ENCODE measurements at regions not wholly inside any gene's neighbourhood (a gene's known extent, or its start where the extent isn't known, plus 50 kb on each side); places are given as distances from the start of the nearest gene placed in this dataset.

DNA sequence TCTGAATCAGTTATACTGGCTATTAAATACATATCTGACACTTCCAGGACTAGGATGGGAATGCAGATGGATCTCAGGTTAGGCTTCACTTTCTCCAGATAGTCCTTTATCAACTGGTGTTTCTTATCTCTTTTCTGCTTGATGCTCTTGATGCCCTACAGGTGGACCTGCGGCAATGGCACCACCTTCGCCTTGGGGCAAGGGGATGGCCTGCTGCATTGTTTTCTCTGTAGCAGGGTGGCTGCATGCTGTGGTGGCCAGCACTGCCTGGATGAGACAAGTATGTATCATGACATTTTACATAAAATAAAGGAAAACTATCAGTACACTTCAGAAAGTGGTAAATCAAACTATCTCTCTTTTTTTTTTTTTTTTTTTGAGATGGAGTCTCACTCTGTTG is 217.7 kb upstream of the ZP4 start:
- DNase-seq (ENCODE audit: low read depth, low spot score), result no peak
- in situ Hi-C loops (cut with HindIII; ENCODE audit: low pct_unique_long_range_greater_than_20kb, low sequenced_read_pairs), result no loop called here

DNA sequence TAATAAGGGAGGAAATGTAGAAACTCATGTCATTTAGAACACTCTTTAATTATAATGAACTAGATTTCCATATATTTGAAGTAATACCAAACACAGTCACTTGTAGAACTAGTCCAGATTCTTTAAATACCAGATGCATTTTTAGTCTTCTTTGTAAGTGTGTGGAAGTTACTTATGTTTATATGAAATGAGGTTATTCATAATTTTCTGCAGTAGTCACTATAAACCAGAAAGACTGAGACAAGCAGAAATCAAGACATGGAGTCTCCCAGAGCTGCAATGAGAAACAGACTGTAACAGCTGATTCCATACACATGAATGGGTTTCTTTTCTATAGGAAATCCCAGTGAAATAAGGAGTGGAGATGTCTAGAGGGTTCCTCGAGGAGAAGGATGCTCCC is 216.6 kb upstream of the ZP4 start:
- DNase-seq (ENCODE audit: low read depth, low spot score), result no peak
- in situ Hi-C loops (cut with HindIII; ENCODE audit: low pct_unique_long_range_greater_than_20kb, low sequenced_read_pairs), result no loop called here

DNA sequence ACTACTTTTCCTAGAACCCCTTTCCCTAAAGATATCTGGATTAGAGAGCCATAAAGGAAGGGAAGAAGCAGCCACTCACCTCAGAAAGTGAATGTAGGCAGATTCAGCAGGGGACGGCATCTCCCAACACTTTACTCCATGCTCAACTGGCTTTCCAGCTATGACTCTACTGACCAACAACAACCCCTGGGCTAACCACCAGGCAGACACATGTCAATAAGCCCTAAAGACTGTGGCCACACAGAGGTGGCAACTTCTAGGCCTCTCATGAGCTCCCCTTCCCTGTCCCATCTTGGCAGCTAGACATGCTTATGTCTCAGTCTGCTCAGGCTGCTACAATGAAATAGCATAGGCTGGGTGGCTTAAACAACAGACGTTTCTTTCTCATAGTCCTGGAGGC is 214.0 kb upstream of the ZP4 start:
- no peak for DNase-seq (ENCODE audit: low read depth, low spot score)
- in situ Hi-C loops (cut with HindIII; ENCODE audit: low pct_unique_long_range_greater_than_20kb, low sequenced_read_pairs), result no loop called here

DNA sequence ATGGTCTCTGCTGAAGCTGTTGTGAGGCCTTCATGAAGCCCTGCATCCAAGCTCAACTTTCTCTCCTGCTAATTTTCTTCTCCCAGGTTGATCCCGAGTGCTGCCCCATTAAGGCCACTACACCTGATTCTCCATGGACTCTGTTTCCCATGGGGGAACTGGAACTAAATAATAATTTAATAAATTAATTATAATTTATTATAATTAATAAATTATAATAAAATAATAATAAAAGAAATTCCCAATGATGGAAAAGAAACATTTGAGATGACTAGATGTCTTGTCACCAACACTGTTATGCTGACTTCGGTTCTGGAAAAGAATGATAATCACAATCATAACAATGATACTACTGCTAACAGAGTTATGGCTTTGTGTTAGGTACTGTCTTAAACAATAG is 211.2 kb upstream of the ZP4 start:
- in situ Hi-C loops (cut with HindIII; ENCODE audit: low pct_unique_long_range_greater_than_20kb, low sequenced_read_pairs), result no loop called here
- DNase-seq (ENCODE audit: low read depth, low spot score), result no peak

DNA sequence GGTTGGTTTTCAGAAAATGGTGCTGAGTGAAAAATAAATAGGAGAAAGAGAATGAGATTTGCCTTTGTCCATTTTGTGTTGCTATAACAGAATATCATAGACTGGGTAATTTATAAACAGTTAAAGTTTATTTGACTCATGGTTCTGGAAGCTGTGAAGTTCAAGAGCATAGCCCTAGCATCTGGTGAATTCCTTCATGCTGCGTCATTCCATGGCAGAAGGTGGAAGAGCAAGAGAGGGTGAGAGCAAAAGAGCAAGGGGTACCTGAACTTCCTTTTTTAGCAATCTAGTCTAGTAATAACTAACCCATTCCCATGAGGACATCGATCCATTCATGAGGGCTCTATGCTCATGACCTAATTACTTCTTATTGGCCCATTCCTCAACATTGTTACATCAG is 209.1 kb upstream of the ZP4 start:
- in situ Hi-C loops (cut with HindIII; ENCODE audit: low pct_unique_long_range_greater_than_20kb, low sequenced_read_pairs), result no loop called here
- no peak for DNase-seq (ENCODE audit: low read depth, low spot score)

DNA sequence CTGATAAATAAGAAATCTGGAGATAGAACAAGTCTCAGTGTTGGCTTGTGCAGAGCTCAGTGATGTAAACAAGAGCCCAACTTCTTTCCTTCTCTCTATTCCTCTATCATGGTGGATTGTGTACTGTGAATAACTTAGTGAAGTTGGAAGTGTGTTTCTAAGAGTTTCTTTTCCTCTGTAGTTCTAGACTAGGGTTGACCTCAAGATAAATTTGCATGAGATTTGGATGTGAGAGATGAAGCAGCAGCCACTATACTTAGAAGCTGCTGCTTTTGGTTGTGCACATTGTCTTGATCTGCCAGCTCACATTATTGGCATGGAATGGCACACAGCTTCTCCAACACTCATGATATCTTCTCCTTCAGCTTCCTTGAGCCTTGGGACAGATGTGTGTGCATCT is 198.9 kb upstream of the ZP4 start:
- no peak for DNase-seq (ENCODE audit: low read depth, low spot score)
- in situ Hi-C loops (cut with HindIII; ENCODE audit: low pct_unique_long_range_greater_than_20kb, low sequenced_read_pairs), result no loop called here

DNA sequence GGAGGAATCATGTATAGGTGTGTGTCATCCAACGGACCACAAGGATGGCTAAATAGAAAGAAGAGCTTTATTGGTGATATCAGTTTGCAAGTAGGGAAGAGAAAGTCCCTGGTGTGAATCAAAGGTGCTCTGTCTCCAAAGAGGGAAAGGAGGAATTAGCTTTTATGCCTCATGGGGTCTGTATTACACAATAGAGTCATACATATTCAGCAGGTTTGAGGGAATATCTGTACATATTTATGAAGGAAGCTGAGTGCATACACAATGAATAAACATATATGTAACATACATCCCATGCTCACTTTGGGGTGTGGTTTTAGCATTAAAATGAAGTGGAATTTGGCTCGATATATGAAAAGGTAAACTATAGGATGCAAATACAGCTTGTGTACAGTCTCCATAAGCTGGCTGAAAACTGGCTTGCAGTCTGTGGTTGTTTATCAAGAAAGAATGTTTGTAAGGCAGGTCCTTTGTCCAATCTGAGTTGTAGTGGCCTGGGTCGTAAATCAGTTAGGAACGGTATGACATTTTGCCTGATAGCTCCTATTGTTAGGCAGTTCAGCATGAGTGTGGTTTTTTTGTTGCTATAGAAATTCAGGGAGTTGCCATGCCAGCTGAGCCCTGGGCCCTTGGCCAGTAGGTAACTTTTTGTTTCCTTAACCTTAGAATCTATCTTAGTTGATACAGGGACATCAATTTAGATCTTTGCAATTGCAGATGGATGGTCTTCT is 198.0 kb upstream of the ZP4 start:
- in situ Hi-C loops (cut with HindIII; ENCODE audit: low pct_unique_long_range_greater_than_20kb, low sequenced_read_pairs), result no loop called here
- no peak for DNase-seq (ENCODE audit: low read depth, low spot score)

DNA sequence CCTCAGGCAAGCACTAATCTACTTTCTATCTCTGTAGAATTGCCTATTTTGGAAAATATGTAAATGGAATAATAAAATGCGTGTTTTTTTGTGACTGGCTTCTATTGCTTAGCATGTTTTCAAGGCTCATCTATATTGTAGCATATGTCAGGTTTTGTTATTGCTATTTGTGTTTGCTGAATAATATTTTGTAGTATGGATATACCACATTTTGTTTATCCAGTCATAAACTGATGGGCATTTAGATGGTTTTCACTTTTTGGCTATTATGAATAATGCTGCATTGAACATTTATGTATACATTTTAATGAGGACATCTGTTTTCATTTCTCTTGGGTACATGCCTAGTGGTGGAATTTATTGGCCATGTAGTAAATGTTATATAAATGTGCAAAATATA is 183.3 kb upstream of the ZP4 start:
- in situ Hi-C loops (cut with HindIII; ENCODE audit: low pct_unique_long_range_greater_than_20kb, low sequenced_read_pairs), result no loop called here
- no peak for DNase-seq (ENCODE audit: low read depth, low spot score)

DNA sequence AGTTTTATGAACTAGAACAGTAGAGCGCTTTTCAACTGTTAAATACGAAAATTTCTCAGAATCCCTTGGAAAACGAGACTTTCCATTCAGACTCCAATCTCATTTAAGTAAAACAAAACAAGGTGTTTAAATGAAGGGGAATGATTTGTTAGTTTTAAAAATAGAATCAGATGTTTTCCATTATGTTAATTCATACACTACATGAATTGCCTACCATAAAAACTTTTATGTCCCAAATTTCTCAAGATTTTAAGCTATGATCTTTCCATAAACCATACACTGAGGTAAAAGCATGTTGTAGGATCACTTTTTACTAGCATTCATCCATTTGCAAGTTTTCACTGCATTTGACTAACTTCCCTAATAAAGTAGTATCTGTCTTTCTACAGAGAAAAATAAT is 180.3 kb upstream of the ZP4 start:
- in situ Hi-C loops (cut with HindIII; ENCODE audit: low pct_unique_long_range_greater_than_20kb, low sequenced_read_pairs), result no loop called here
- DNase-seq (ENCODE audit: low read depth, low spot score), result no peak

DNA sequence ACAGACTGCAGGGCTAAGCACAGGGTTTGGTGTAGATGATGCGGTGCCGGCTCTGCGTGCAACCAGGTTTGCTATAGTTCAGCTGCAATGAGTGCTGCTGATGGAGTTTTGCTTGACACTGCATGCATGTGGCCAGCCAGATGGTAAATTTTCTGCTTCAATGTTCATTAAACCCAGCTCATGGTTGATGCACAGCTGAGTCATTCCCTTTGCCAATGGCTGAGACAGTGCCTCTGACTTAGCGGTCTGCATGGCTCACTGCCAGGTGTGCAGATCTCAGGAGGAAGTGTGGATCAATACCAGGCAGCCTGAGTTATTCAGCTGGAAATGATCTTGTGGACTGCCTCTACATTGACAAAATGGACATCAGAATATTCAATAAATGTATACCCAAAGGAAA is 172.7 kb upstream of the ZP4 start:
- DNase-seq (ENCODE audit: low read depth, low spot score), result no peak
- in situ Hi-C loops (cut with HindIII; ENCODE audit: low pct_unique_long_range_greater_than_20kb, low sequenced_read_pairs), result no loop called here

DNA sequence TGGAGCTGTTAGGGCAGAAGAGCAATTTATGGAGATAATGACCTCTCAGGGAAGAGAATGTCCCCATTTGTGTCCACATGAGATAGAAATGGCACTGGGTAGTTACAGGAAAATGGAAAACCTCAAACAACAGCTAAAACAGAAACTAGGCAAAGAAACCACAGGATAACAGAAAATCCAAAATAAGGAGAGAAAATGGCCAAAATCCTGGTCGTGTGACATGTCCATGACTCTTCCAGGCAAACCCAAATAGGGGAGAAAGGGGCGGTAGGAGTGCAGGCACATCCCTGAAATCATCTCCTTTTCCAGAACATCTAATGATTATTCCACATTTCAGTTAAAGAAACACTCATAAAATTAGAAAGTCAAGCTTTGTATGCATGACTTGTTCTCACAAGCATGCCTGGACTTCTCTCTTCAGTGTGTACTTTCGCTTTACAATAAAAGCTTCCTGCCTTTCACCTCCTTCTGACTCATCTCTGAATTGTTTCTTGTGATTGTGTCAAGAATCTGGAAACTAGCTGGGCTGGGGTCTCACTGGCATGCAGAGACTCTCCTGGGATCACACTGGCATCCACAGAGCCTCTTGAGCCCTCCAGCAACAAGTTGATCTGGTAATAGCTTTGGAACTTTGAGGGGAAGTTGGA is 171.4 kb upstream of the ZP4 start:
- in situ Hi-C loops (cut with HindIII; ENCODE audit: low pct_unique_long_range_greater_than_20kb, low sequenced_read_pairs), result no loop called here
- DNase-seq (ENCODE audit: low read depth, low spot score), result no peak

DNA sequence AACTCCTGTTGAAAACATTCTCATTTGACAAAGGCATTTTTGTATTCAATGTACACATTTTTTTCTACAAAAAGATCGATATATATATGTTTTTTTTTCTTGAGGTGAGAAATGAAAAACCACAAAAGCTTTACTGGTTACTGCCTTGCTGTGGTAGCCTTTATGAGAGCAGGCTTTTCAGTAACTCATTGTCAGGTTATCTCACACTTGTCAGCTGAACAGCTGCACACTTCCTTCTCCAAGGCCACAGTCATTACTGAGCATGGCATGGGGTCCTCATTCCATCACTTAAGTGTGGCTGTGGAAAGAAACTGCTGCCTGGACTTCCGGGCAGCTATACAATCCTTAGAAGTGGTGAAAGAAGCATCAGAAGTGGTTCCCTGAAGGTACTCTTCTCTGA is 169.3 kb upstream of the ZP4 start:
- no peak for DNase-seq (ENCODE audit: low read depth, low spot score)
- in situ Hi-C loops (cut with HindIII; ENCODE audit: low pct_unique_long_range_greater_than_20kb, low sequenced_read_pairs), result no loop called here

DNA sequence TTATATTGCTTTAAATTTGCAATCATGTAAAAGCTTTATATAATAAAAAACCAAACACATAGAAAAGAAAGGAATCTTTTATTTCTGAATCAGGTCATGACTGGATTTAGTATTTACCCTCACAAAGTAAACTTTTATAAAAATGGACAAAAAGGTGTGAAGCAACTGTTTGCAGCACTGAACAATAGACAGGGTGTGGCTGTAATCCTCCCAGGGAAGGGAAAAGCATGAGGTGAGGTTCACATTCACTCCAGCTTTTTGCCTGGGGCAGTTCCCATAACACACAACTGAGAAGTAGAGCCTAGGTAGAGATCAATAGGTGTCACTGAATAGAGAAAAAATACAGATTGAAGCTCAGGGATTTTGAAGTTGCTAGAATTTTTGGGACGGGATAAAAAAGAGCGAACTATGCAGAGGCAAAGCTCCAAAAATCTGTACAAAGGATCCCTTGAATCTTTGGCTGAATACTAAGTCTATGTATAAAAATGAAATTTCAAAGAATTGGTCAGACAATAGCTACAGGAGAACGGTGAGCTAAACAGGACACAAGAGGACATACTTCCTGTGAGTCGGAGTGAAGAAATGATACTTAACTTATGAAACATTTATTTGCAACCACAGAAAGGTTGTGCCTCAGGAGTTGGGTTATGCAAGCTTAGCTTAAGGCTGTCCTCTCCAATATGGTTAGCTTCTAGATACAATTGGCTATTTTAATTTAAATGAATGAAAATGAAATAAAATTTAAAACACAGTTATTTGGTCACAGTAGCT is 162.0 kb upstream of the ZP4 start:
- DNase-seq (ENCODE audit: low read depth, low spot score), result no peak
- in situ Hi-C loops (cut with HindIII; ENCODE audit: low pct_unique_long_range_greater_than_20kb, low sequenced_read_pairs), result no loop called here

DNA sequence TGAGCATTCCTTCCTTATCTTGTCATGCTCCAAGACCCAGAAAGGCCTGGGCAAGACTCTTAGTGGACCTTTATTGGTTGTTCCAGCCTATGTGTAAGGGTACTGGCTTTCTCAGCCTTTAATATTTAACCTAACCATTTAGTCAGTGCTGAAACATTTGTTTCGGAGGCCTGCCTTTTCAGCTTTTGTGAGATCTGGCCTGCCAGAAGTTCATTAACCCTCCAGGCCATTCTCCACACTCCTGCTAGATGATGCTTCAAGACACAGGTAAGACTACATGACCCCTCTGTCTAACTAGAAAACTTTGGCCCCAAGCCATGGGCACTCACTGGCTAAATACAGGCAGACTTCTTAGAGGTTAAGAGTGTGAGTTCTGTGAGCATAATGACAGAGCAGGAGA is 138.4 kb upstream of the ZP4 start:
- in situ Hi-C loops (cut with HindIII; ENCODE audit: low pct_unique_long_range_greater_than_20kb, low sequenced_read_pairs), result no loop called here
- no peak for DNase-seq (ENCODE audit: low read depth, low spot score)

DNA sequence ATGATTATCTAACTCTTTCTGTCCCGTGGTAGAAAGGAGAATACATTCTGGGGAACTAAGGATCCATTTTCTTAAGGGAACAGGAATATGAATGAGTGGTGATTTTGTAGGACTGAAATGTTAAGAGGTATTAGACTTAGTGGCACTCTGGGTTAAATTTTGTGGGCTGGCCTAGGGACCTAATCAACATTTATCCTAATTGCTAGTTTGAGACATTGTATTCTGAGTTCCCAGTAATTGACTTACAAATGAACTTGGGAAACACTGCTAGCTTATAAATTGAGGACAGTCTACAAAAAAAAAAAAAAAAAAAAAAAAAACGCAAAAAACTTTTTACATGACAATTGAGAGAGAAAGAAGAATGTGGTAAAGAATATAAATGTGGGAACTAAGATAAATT is 136.6 kb upstream of the ZP4 start:
- in situ Hi-C loops (cut with HindIII; ENCODE audit: low pct_unique_long_range_greater_than_20kb, low sequenced_read_pairs), result no loop called here
- no peak for DNase-seq (ENCODE audit: low read depth, low spot score)

DNA sequence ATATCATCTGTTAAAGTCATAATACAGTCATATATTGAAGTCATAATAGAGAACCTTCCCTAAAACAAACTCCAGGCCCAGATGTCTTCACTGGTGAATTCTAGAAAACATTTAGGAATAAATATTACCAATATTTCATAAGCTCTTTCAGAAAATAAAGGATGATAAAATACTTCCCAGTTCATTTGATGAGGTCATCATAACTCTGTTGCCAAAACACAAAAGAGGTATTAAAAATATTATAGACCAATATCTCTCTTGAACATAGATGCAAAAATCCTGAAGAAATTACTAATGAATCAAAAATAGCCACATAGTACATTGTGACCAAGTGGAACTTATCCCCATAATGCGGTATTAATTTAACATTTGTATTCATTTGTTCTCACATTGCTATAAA is 132.4 kb upstream of the ZP4 start:
- in situ Hi-C loops (cut with HindIII; ENCODE audit: low pct_unique_long_range_greater_than_20kb, low sequenced_read_pairs), result no loop called here
- no peak for DNase-seq (ENCODE audit: low read depth, low spot score)

DNA sequence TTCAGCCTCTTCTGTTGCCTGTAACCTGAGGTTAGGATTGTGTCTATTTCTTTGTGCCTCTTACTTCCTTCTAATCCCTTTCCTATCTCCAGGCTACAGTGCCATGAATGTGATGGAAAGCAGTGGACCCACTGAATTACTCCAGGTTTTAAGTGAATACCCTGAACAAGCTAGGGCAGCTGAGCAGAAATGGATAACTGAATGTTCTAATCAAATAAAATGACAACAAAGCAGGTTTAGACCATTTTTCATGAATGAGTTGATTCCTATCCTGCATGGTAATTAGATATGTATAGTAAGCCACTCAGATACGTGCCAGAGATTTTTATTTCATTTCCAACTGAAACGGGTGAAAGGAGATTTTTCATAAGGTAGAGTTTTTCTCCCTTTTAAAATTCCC is 127.5 kb upstream of the ZP4 start:
- DNase-seq (ENCODE audit: low read depth, low spot score), result no peak
- in situ Hi-C loops (cut with HindIII; ENCODE audit: low pct_unique_long_range_greater_than_20kb, low sequenced_read_pairs), result no loop called here

DNA sequence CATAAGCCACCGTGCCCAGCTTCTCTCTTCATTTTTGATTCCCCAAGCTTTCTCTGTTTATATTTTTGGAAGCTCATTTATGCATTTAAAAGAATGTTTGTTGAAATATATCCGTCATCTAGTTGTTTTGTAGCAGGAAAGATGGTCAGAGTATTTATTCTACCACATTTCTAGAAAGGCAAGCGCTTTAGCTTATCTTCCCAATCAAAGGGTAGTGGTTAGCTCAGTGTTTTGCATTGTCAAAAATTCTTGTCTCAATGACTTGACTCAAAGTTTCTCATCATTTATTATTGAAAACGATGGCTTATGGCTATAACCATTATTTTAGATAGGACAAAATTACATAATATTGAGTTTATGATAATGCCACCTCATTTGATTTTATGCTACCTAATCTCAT is 116.1 kb upstream of the ZP4 start:
- no peak for DNase-seq (ENCODE audit: low read depth, low spot score)
- in situ Hi-C loops (cut with HindIII; ENCODE audit: low pct_unique_long_range_greater_than_20kb, low sequenced_read_pairs), result no loop called here

DNA sequence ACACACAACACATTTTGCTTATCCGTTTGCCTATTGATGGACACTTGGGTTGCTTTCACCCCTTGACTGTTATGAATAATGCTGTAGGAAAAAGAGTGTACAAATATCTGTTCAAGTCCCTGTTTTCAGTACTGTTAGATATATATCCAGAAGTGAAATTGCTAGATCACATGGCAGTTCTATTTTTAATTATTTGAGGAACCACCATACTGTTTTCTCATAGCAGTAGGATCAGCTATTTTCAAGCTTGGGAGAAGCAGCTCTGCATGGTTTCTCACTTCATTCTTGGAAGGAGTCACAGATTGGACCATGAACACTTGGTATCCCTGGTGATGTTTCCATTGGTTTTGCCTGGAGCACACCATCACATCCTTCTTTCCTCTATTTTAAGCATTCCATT is 114.4 kb upstream of the ZP4 start:
- no peak for DNase-seq (ENCODE audit: low read depth, low spot score)
- in situ Hi-C loops (cut with HindIII; ENCODE audit: low pct_unique_long_range_greater_than_20kb, low sequenced_read_pairs), result no loop called here
